OCI-LY7 (cell line): ENCODE measurements at regions not wholly inside any gene's neighbourhood (a gene's known extent, or its start where the extent isn't known, plus 50 kb on each side); places are given as distances from the start of the nearest gene placed in this dataset.

Experiments
- BruUV-seq: library from RNA; stranded (reverse); fragments of 400-500 nt; replicated peaks from 2 replicates; lab custom pipeline; 2021; lab: Mats Ljungman, UMichigan
- CTCF ChIA-PET: fragments of 300-600 bp; sonication (Branson Sonifier 250); formaldehyde crosslinking; loops from one replicate; lab custom pipeline; 2022; ENCODE audit warnings: antibody characterized with exemption; ENCODE audit not compliant: unreplicated experiment; lab: Charles Lee
- POLR2A ChIA-PET: fragments of 300-600 bp; sonication (Branson Sonifier 250); formaldehyde crosslinking; loops from one replicate; lab custom pipeline; 2022; ENCODE audit warnings: antibody characterized with exemption; lab: Charles Lee
- DNase-seq: peaks from one replicate; pipeline ENCODE4 v3.0.0-alpha.2; 2015; ENCODE audit warnings: low spot score
- H2AFZ ChIP-seq: fragments of 200-600 bp; sonication (generic), shearing (Covaris generic); 2 replicates; pipeline ENCODE4 v1.6.1; 2014; ENCODE audit warnings: mild to moderate bottlenecking, antibody characterized with exemption, low read length, moderate library complexity
- H3K27ac ChIP-seq: fragments of 200-600 bp; sonication (generic); 2 replicates; pipeline ENCODE4 v1.5.1; 2014; ENCODE audit warnings: mixed run types, low read depth, mild to moderate bottlenecking, moderate library complexity, low read length, inconsistent platforms; ENCODE audit not compliant: poor library complexity, severe bottlenecking
- H3K36me3 ChIP-seq: fragments of 200-600 bp; sonication (generic); 2 replicates; pipeline ENCODE4 v1.6.1; 2014; ENCODE audit warnings: mild to moderate bottlenecking, antibody characterized with exemption, low read length, moderate library complexity, mixed read lengths; ENCODE audit not compliant: insufficient read depth
- H3K4me1 ChIP-seq: fragments of 200-600 bp; sonication (generic); 2 replicates; pipeline ENCODE4 v1.5.1; 2014; ENCODE audit warnings: mild to moderate bottlenecking, low read length; ENCODE audit not compliant: insufficient read depth, poor library complexity, severe bottlenecking
- H3K4me2 ChIP-seq: fragments of 200-600 bp; sonication (generic); 2 replicates; pipeline ENCODE4 v1.6.1; 2014; ENCODE audit warnings: mild to moderate bottlenecking, low read length
- H3K4me3 ChIP-seq: fragments of 200-600 bp; sonication (generic); 2 replicates; pipeline ENCODE4 v1.5.1; 2014; ENCODE audit warnings: mild to moderate bottlenecking, low read depth, low read length; ENCODE audit not compliant: poor library complexity, severe bottlenecking
- H3K79me2 ChIP-seq: fragments of 200-600 bp; sonication (generic); 2 replicates; pipeline ENCODE4 v1.6.1; 2016; ENCODE audit warnings: low read depth, mild to moderate bottlenecking, low read length, moderate library complexity, mixed read lengths; ENCODE audit not compliant: insufficient read depth
- H3K9me2 ChIP-seq: fragments of 200-600 bp; sonication (generic); 2 replicates; pipeline ENCODE4 v1.6.1; 2016; ENCODE audit warnings: mild to moderate bottlenecking, low read length, mixed read lengths; ENCODE audit not compliant: insufficient read depth
- H3K9me3 ChIP-seq: fragments of 200-600 bp; sonication (generic); 2 replicates; pipeline ENCODE4 v1.6.1; 2014; ENCODE audit warnings: mild to moderate bottlenecking, mixed run types, low read length, mixed read lengths
- H4K20me1 ChIP-seq: fragments of 200-600 bp; sonication (generic); 2 replicates; pipeline ENCODE4 v1.6.1; 2014; ENCODE audit warnings: mild to moderate bottlenecking, antibody characterized with exemption, low read length, moderate library complexity, mixed read lengths; ENCODE audit not compliant: insufficient read depth
- EZH2phosphoT487 ChIP-seq: fragments of 200-600 bp; sonication (generic); IDR thresholded peaks from 2 replicates; pipeline ENCODE4 v1.6.1; 2018; ENCODE audit warnings: low read depth, borderline replicate concordance, mild to moderate bottlenecking, mixed run types, antibody characterized with exemption, low read length, moderate library complexity, mixed read lengths
- intact Hi-C: fragments of 100-400 bp; cut with micrococcal nuclease; formaldehyde crosslinking; loops from one replicate; pipeline ENCODE4 v1.10.0; 2022; ENCODE audit not compliant: unreplicated experiment
- TF ChIP-seq, protein P1 (sequence below): fragments of 200-600 bp; sonication (generic); conservative IDR thresholded peaks from 2 replicates; pipeline ENCODE4 v1.5.1; 2014; ENCODE audit warnings: mild to moderate bottlenecking, antibody characterized with exemption, low read length, moderate library complexity, mixed read lengths

- Histone ChIP-seq H3K27ac (no peak overlapping the region), H3K79me2 (no peaks in the 10 kb centered on the region), H3K9me2 (no peaks in the 10 kb centered on the region), H4K20me1 (no peaks in the 10 kb centered on the region), H3K4me3 (no peak overlapping the region), H3K4me2 (no peak overlapping the region), H3K36me3 (no peaks in the 10 kb centered on the region), H2AFZ (no peak overlapping the region), H3K9me3 (no peaks in the 10 kb centered on the region), H3K4me1 (no peaks in the 10 kb centered on the region)
- POLR2A ChIA-PET, result no interaction called here
- DNase-seq, result no peak
- CTCF ChIA-PET, result no interaction called here
- intact Hi-C loops, result no loop called here
- BruUV-seq, result no TSS peak
- TF ChIP-seq EZH2phosphoT487, result no peak
- TF ChIP-seq, protein P1, sequence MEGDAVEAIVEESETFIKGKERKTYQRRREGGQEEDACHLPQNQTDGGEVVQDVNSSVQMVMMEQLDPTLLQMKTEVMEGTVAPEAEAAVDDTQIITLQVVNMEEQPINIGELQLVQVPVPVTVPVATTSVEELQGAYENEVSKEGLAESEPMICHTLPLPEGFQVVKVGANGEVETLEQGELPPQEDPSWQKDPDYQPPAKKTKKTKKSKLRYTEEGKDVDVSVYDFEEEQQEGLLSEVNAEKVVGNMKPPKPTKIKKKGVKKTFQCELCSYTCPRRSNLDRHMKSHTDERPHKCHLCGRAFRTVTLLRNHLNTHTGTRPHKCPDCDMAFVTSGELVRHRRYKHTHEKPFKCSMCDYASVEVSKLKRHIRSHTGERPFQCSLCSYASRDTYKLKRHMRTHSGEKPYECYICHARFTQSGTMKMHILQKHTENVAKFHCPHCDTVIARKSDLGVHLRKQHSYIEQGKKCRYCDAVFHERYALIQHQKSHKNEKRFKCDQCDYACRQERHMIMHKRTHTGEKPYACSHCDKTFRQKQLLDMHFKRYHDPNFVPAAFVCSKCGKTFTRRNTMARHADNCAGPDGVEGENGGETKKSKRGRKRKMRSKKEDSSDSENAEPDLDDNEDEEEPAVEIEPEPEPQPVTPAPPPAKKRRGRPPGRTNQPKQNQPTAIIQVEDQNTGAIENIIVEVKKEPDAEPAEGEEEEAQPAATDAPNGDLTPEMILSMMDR, result no peak
These were observed 502.2 kb downstream of the MAFB start for GRCh38 chr20:40186826-40187225.

DNA sequence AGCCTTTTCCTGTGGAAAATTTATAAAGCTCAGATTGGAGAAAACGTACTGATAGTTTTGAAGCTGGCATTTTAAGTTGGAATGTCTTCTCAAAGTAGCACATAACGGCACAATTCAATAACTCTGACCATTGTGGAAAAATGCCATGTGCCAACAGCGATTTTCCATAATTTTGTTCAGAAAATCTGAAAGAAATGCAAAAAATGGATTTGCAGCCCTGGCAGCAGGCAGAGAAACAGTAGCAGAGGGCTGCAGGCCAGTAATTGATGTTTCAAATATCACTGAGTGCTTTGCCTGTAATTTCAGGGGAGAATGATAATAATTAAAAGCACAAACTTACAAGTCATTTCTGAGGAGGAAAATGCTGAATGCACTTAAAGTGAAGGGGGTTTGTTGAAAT is 507.4 kb downstream of the MAFB start:
- BruUV-seq, result no TSS peak
- no peak overlapping the region for H2AFZ ChIP-seq
- no peak overlapping the region for H3K27ac ChIP-seq
- no peaks in the 10 kb centered on the region for H3K9me2 ChIP-seq
- no peak overlapping the region for H3K4me3 ChIP-seq
- H3K9me3 ChIP-seq, result no peaks in the 10 kb centered on the region
- H3K36me3 ChIP-seq, result no peaks in the 10 kb centered on the region
- no peak for DNase-seq
- ChIA-PET CTCF (no interaction called here), POLR2A (no interaction called here)
- intact Hi-C loops, result no loop called here
- TF ChIP-seq EZH2phosphoT487, result no peak
- TF ChIP-seq, protein P1, result no peak
- no peaks in the 10 kb centered on the region for H4K20me1 ChIP-seq
- H3K79me2 ChIP-seq, result no peaks in the 10 kb centered on the region
- no peak overlapping the region for H3K4me2 ChIP-seq
- H3K4me1 ChIP-seq, result no peaks in the 10 kb centered on the region

- no peaks in the 10 kb centered on the region for H4K20me1 ChIP-seq
- no peaks in the 10 kb centered on the region for H3K4me1 ChIP-seq
- H3K36me3 ChIP-seq, result no peaks in the 10 kb centered on the region
- no peak for DNase-seq
- intact Hi-C loops, result no loop called here
- no peak overlapping the region for H3K27ac ChIP-seq
- no TSS peak for BruUV-seq
- H3K79me2 ChIP-seq, result no peaks in the 10 kb centered on the region
- TF ChIP-seq, protein P1, result no peak
- TF ChIP-seq EZH2phosphoT487, result no peak
- no peaks in the 10 kb centered on the region for H3K9me2 ChIP-seq
- CTCF ChIA-PET, result no interaction called here
- H3K4me2 ChIP-seq, result no peak overlapping the region
- no peak overlapping the region for H3K4me3 ChIP-seq
- no peak overlapping the region for H2AFZ ChIP-seq
- POLR2A ChIA-PET, result no interaction called here
- no peaks in the 10 kb centered on the region for H3K9me3 ChIP-seq
These were observed 512.8 kb downstream of the MAFB start for GRCh38 chr20:40176098-40176841.
